HG02642 (cell line): ENCODE measurements at regions not wholly inside any gene's neighbourhood (a gene's known extent, or its start where the extent isn't known, plus 50 kb on each side); places are given as distances from the start of the nearest gene placed in this dataset.
"Not testable (repeated sequence)": the region's sequence is repeated elsewhere in the genome, so short reads cannot be mapped to it uniquely, and the experiment has no call there.

Experiments
- ATAC-seq: cut with Tn5 transposase; IDR thresholded peaks from one replicate; pipeline ENCODE4 v1.9.1; 2021; ENCODE audit warnings: mild to moderate bottlenecking; ENCODE audit not compliant: unreplicated experiment, poor library complexity

GRCh38 chr1:166384948-166385347 lies 218.1 kb upstream of the FAM78B start:
- ATAC-seq: no peak

- ATAC-seq: no peak
Measured at GRCh38 chr1:166390366-166391033, 223.7 kb upstream of the FAM78B start.

GRCh38 chr1:166391279-166392066 lies 224.7 kb upstream of the FAM78B start:
- no peak for ATAC-seq

GRCh38 chr1:166395729-166396128 lies 228.9 kb upstream of the FAM78B start:
- ATAC-seq: no peak

- not testable (repeated sequence) for ATAC-seq
Measured at GRCh38 chr1:166409253-166410082, 242.7 kb upstream of the FAM78B start.

- ATAC-seq: no peak
Measured at GRCh38 chr1:166410083-166410385, 243.2 kb upstream of the FAM78B start.

GRCh38 chr1:166416831-166417230 lies 250.0 kb upstream of the FAM78B start:
- not testable (repeated sequence) for ATAC-seq

GRCh38 chr1:166418344-166418933 lies 251.6 kb upstream of the FAM78B start:
- ATAC-seq: no peak

- ATAC-seq: not testable (repeated sequence)
Measured at GRCh38 chr1:166422586-166422985, 255.8 kb upstream of the FAM78B start.

- ATAC-seq: no peak
Measured at GRCh38 chr1:166432655-166433054, 265.9 kb upstream of the FAM78B start.

GRCh38 chr1:166433404-166434304 lies 266.9 kb upstream of the FAM78B start:
- ATAC-seq: not testable (repeated sequence)

GRCh38 chr1:166457700-166458099 lies 290.9 kb upstream of the FAM78B start:
- ATAC-seq: no peak

- no peak for ATAC-seq
Measured at GRCh38 chr1:166464333-166464732, 297.5 kb upstream of the FAM78B start.

GRCh38 chr1:166470014-166470413 lies 303.2 kb upstream of the FAM78B start:
- ATAC-seq: no peak

GRCh38 chr1:166470441-166470840 lies 303.6 kb upstream of the FAM78B start:
- ATAC-seq: no peak

- ATAC-seq: no peak
Measured at GRCh38 chr1:166471359-166471758, 304.6 kb upstream of the FAM78B start.

- peak; percentile 45 for ATAC-seq
Measured at GRCh38 chr1:166479052-166479631, 312.3 kb upstream of the FAM78B start.

- ATAC-seq: no peak
Measured at GRCh38 chr1:166484471-166484870, 317.7 kb upstream of the FAM78B start.

GRCh38 chr1:166484871-166485270 lies 318.1 kb upstream of the FAM78B start:
- no peak for ATAC-seq
